ENCODE measurements at regions not wholly inside any gene's neighbourhood (a gene's known extent, or its start where the extent isn't known, plus 50 kb on each side); places are given as distances from the start of the nearest gene placed in this dataset.

- Histone ChIP-seq H3K4me1 (ENCODE audit: control insufficient read depth in 5 of 5, insufficient read depth in 5 of 5, low read length in 5 of 5) (peaks cover 0 to 21% (median 6%) of the 10 kb centered on the region in 5 donors), H3K4me3 (no peak overlapping the region), H3K27ac (ENCODE audit: low read depth in 1 of 2, low read length in 1 of 2) (no peak overlapping the region), H3K36me3 (ENCODE audit: control insufficient read depth in 4 of 4, insufficient read depth in 4 of 4, low read length in 4 of 4) (no peaks in the 10 kb centered on the region), H3K27me3 (ENCODE audit: control insufficient read depth in 3 of 3, insufficient read depth in 3 of 3, low read length in 2 of 3) (no peaks in the 10 kb centered on the region), H3K9ac (ENCODE audit: insufficient read depth in 1 of 2, low read length in 2 of 2) (no peak overlapping the region), H3K9me3 (ENCODE audit: control insufficient read depth in 4 of 4, insufficient read depth in 3 of 4, low read length in 3 of 4) (peaks cover 0 to 4% (median 0%) of the 10 kb centered on the region in 4 donors)
- 42 to 48% methylated on average over 6 of the region's 6 CpGs for WGBS, 2 donors
- peak; percentile 82 to 90 (median 90) for DNase-seq
- no peak for ATAC-seq (ENCODE audit: insufficient read depth, low FRiP score)
- no peak for TF ChIP-seq CTCF (IDR thresholded peaks at IDR 0.05; ENCODE audit: control extremely low read depth, extremely low read depth)
Measured at GRCh38 chr10:21399392-21400035, 126.0 kb downstream of the SKIDA1 start.

- Histone ChIP-seq H3K9me3 (ENCODE audit: control insufficient read depth in 4 of 4, insufficient read depth in 3 of 4, low read length in 3 of 4) (peaks cover 0 to 5% (median 2%) of the 10 kb centered on the region in 4 donors), H3K36me3 (ENCODE audit: control insufficient read depth in 4 of 4, insufficient read depth in 4 of 4, low read length in 4 of 4) (no peaks in the 10 kb centered on the region), H3K4me3 (no peak overlapping the region), H3K4me1 (ENCODE audit: control insufficient read depth in 5 of 5, insufficient read depth in 5 of 5, low read length in 5 of 5) (peaks cover 0 to 21% (median 6%) of the 10 kb centered on the region in 5 donors), H3K27me3 (ENCODE audit: control insufficient read depth in 3 of 3, insufficient read depth in 3 of 3, low read length in 2 of 3) (no peaks in the 10 kb centered on the region), H3K27ac (ENCODE audit: low read depth in 1 of 2, low read length in 1 of 2) (no peak overlapping the region), H3K9ac (ENCODE audit: insufficient read depth in 1 of 2, low read length in 2 of 2) (no peak overlapping the region)
- DNase-seq = no peak
- ATAC-seq (ENCODE audit: insufficient read depth, low FRiP score) = no peak
- 65 to 75% methylated on average over 2 of the region's 2 CpGs for WGBS, 2 donors
- no peak for TF ChIP-seq CTCF (IDR thresholded peaks at IDR 0.05; ENCODE audit: control extremely low read depth, extremely low read depth)
Measured at GRCh38 chr10:21398563-21399231, 126.8 kb downstream of the SKIDA1 start.

- ATAC-seq (ENCODE audit: insufficient read depth, low FRiP score) (no peak), DNase-seq (no peak)
- Histone ChIP-seq H3K36me3 (ENCODE audit: control insufficient read depth in 4 of 4, insufficient read depth in 4 of 4, low read length in 4 of 4) (no peaks in the 10 kb centered on the region), H3K9ac (ENCODE audit: insufficient read depth in 1 of 2, low read length in 2 of 2) (no peak overlapping the region), H3K4me3 (no peak overlapping the region), H3K27me3 (ENCODE audit: control insufficient read depth in 3 of 3, insufficient read depth in 3 of 3, low read length in 2 of 3) (no peaks in the 10 kb centered on the region), H3K9me3 (ENCODE audit: control insufficient read depth in 4 of 4, insufficient read depth in 3 of 4, low read length in 3 of 4) (peaks cover 0 to 5% (median 2%) of the 10 kb centered on the region in 4 donors), H3K4me1 (ENCODE audit: control insufficient read depth in 5 of 5, insufficient read depth in 5 of 5, low read length in 5 of 5) (peaks cover 0 to 10% (median 0%) of the 10 kb centered on the region in 5 donors), H3K27ac (ENCODE audit: low read depth in 1 of 2, low read length in 1 of 2) (no peak overlapping the region)
- TF ChIP-seq CTCF (IDR thresholded peaks at IDR 0.05; ENCODE audit: control extremely low read depth, extremely low read depth) = no peak
- WGBS, 2 donors = 75 to 87% methylated on average over 1 of the region's 1 CpG
Measured at GRCh38 chr10:21396889-21397288, 128.6 kb downstream of the SKIDA1 start.

Data from lung (tissue), 11 donors.